ENCODE measurements at regions not wholly inside any gene's neighbourhood (a gene's known extent, or its start where the extent isn't known, plus 50 kb on each side); places are given as distances from the start of the nearest gene placed in this dataset.
A peak's percentile ranks its signal among the peaks of the same experiment; 100 is the strongest.
"Not testable (repeated sequence)": the region's sequence is repeated elsewhere in the genome, so short reads cannot be mapped to it uniquely, and the experiment has no call there.

GRCh38 chr5:66448070-66448469, 148.1 kb upstream of the MAST4 start:
- H3K4me1 Mint-ChIP-seq; DNase-seq; H3K4me3 Mint-ChIP-seq; H3K27me3 Mint-ChIP-seq; ATAC-seq (ENCODE audit: low read depth in 2 of 2): not testable (repeated sequence)
- Mint-ChIP-seq H3K36me3 (peaks cover 0 to 16% of the 10 kb centered on the region in 2 donors), H3K27ac (peak overlapping the region in 1 of 6 donors; percentile 15), H3K9me3 (peaks cover 7 to 33% (median 18%) of the 10 kb centered on the region in 7 donors)

GRCh38 chr5:66450237-66450636, 146.0 kb upstream of the MAST4 start:
- Mint-ChIP-seq H3K27ac (peak overlapping the region in 1 of 6 donors; percentile 28), H3K36me3 (peaks cover 0 to 16% of the 10 kb centered on the region in 2 donors), H3K9me3 (peaks cover 7 to 46% (median 21%) of the 10 kb centered on the region in 7 donors), H3K4me1 (no peaks in the 10 kb centered on the region), H3K4me3 (peak overlapping the region in 1 of 8 donors; percentile 59), H3K27me3 (peaks cover 0 to 9% (median 7%) of the 10 kb centered on the region in 3 donors)
- DNase-seq (no peak), ATAC-seq (ENCODE audit: low read depth in 2 of 2) (no peak)

GRCh38 chr5:66450988-66451387, 145.2 kb upstream of the MAST4 start:
- Mint-ChIP-seq H3K27me3 (peaks cover 0 to 9% (median 7%) of the 10 kb centered on the region in 3 donors), H3K36me3 (peaks cover 0 to 16% of the 10 kb centered on the region in 2 donors), H3K4me3 (no peak overlapping the region), H3K27ac (peak overlapping the region in 1 of 6 donors; percentile 3), H3K9me3 (peaks cover 7 to 48% (median 20%) of the 10 kb centered on the region in 7 donors), H3K4me1 (no peaks in the 10 kb centered on the region)
- DNase-seq (no peak), ATAC-seq (ENCODE audit: low read depth in 2 of 2) (no peak)

- DNase-seq (no peak), ATAC-seq (ENCODE audit: low read depth in 2 of 2) (no peak)
- peaks cover 0 to 13% of the 10 kb centered on the region in 2 donors for H3K36me3 Mint-ChIP-seq
- H3K27me3 Mint-ChIP-seq, result peaks cover 0 to 9% (median 4%) of the 10 kb centered on the region in 3 donors
- no peak overlapping the region for H3K4me3 Mint-ChIP-seq
- H3K27ac Mint-ChIP-seq, result no peak overlapping the region
- peaks cover 7 to 46% (median 16%) of the 10 kb centered on the region in 7 donors for H3K9me3 Mint-ChIP-seq
- H3K4me1 Mint-ChIP-seq, result peaks cover 0 to 3% (median 0%) of the 10 kb centered on the region in 3 donors
These were observed 144.1 kb upstream of the MAST4 start for GRCh38 chr5:66452109-66452508.

- ATAC-seq (ENCODE audit: low read depth in 2 of 2), result no peak
- peaks cover 0 to 25% (median 6%) of the 10 kb centered on the region in 7 donors for H3K9me3 Mint-ChIP-seq
These were observed 141.8 kb upstream of the MAST4 start for GRCh38 chr5:66454186-66455078.

GRCh38 chr5:66459728-66460127, 136.5 kb upstream of the MAST4 start:
- H3K4me3 Mint-ChIP-seq, result no peak overlapping the region
- no peak for ATAC-seq (ENCODE audit: low read depth in 2 of 2)
- peaks cover 0 to 15% (median 6%) of the 10 kb centered on the region in 3 donors for H3K27me3 Mint-ChIP-seq
- no peaks in the 10 kb centered on the region for H3K36me3 Mint-ChIP-seq
- DNase-seq, result no peak
- peaks cover 0 to 7% (median 3%) of the 10 kb centered on the region in 7 donors for H3K9me3 Mint-ChIP-seq
- no peak overlapping the region for H3K27ac Mint-ChIP-seq
- H3K4me1 Mint-ChIP-seq, result peaks cover 0 to 6% (median 0%) of the 10 kb centered on the region in 3 donors

More at GRCh38 chr5:66454186-66455078, 141.8 kb upstream of the MAST4 start:
- Mint-ChIP-seq H3K4me1 (peaks cover 0 to 6% (median 0%) of the 10 kb centered on the region in 3 donors), H3K4me3 (no peak overlapping the region), H3K27me3 (peaks cover 0 to 9% (median 0%) of the 10 kb centered on the region in 3 donors), H3K36me3 (no peaks in the 10 kb centered on the region), H3K27ac (no peak overlapping the region)
- DNase-seq, result no peak

GRCh38 chr5:66467564-66467963, 128.6 kb upstream of the MAST4 start:
- H3K27ac Mint-ChIP-seq, result no peak overlapping the region

GRCh38 chr5:66469684-66470083, 126.5 kb upstream of the MAST4 start:
- H3K27me3 Mint-ChIP-seq, result peaks cover 0 to 4% (median 3%) of the 10 kb centered on the region in 3 donors
- no peak overlapping the region for H3K27ac Mint-ChIP-seq

More at GRCh38 chr5:66467564-66467963, 128.6 kb upstream of the MAST4 start:
- Mint-ChIP-seq H3K9me3 (peaks cover 0 to 36% (median 12%) of the 10 kb centered on the region in 7 donors), H3K36me3 (peaks cover 8 to 9% of the 10 kb centered on the region in 2 donors), H3K4me3 (no peak overlapping the region), H3K4me1 (peaks cover 4 to 9% (median 6%) of the 10 kb centered on the region in 3 donors), H3K27me3 (peaks cover 0 to 9% (median 9%) of the 10 kb centered on the region in 3 donors)
- ATAC-seq (ENCODE audit: low read depth in 2 of 2) (no peak), DNase-seq (no peak)

GRCh38 chr5:66472010-66472409, 124.2 kb upstream of the MAST4 start:
- peaks cover 0 to 5% of the 10 kb centered on the region in 2 donors for H3K36me3 Mint-ChIP-seq
- DNase-seq (no peak), ATAC-seq (ENCODE audit: low read depth in 2 of 2) (peak; percentile 41 to 56)
- peaks cover 6 to 11% (median 11%) of the 10 kb centered on the region in 3 donors for H3K4me1 Mint-ChIP-seq
- no peak overlapping the region for H3K27ac Mint-ChIP-seq
- H3K9me3 Mint-ChIP-seq, result peaks cover 2 to 22% (median 10%) of the 10 kb centered on the region in 7 donors
- no peak overlapping the region for H3K4me3 Mint-ChIP-seq
- H3K27me3 Mint-ChIP-seq, result peaks cover 0 to 4% (median 0%) of the 10 kb centered on the region in 3 donors

More at GRCh38 chr5:66469684-66470083, 126.5 kb upstream of the MAST4 start:
- Mint-ChIP-seq H3K9me3 (peaks cover 4 to 36% (median 12%) of the 10 kb centered on the region in 7 donors), H3K4me1 (peaks cover 6 to 11% (median 11%) of the 10 kb centered on the region in 3 donors), H3K36me3 (peaks cover 8 to 9% of the 10 kb centered on the region in 2 donors), H3K4me3 (no peak overlapping the region)
- no peak for DNase-seq
- no peak for ATAC-seq (ENCODE audit: low read depth in 2 of 2)

GRCh38 chr5:66475731-66476130, 120.5 kb upstream of the MAST4 start:
- H3K4me3 Mint-ChIP-seq, result no peak overlapping the region
- H3K27ac Mint-ChIP-seq, result peak overlapping the region in 1 of 6 donors; percentile 5
- ATAC-seq (ENCODE audit: low read depth in 2 of 2) (no peak), DNase-seq (no peak)
- H3K9me3 Mint-ChIP-seq, result peaks cover 0 to 6% (median 0%) of the 10 kb centered on the region in 7 donors
- no peaks in the 10 kb centered on the region for H3K36me3 Mint-ChIP-seq
- H3K4me1 Mint-ChIP-seq, result peaks cover 6 to 11% (median 11%) of the 10 kb centered on the region in 3 donors
- peaks cover 0 to 4% (median 0%) of the 10 kb centered on the region in 3 donors for H3K27me3 Mint-ChIP-seq

- H3K36me3 Mint-ChIP-seq, result no peaks in the 10 kb centered on the region
- H3K9me3 Mint-ChIP-seq, result peaks cover 0 to 15% (median 9%) of the 10 kb centered on the region in 7 donors
- H3K27me3 Mint-ChIP-seq, result peaks cover 0 to 10% (median 0%) of the 10 kb centered on the region in 3 donors
- no peak overlapping the region for H3K27ac Mint-ChIP-seq
- ATAC-seq (ENCODE audit: low read depth in 2 of 2) (no peak), DNase-seq (no peak)
- peaks cover 0 to 7% (median 2%) of the 10 kb centered on the region in 3 donors for H3K4me1 Mint-ChIP-seq
- no peak overlapping the region for H3K4me3 Mint-ChIP-seq
These were observed 118.6 kb upstream of the MAST4 start for GRCh38 chr5:66477596-66477995.

GRCh38 chr5:66494437-66494836, 101.8 kb upstream of the MAST4 start:
- DNase-seq (no peak), ATAC-seq (ENCODE audit: low read depth in 2 of 2) (peak; percentile 54 to 55)
- peaks cover 0 to 6% (median 6%) of the 10 kb centered on the region in 3 donors for H3K4me1 Mint-ChIP-seq
- H3K27me3 Mint-ChIP-seq, result no peaks in the 10 kb centered on the region
- no peak overlapping the region for H3K4me3 Mint-ChIP-seq
- peak overlapping the region in 1 of 6 donors; percentile 57 for H3K27ac Mint-ChIP-seq
- H3K9me3 Mint-ChIP-seq, result peaks cover 6 to 17% (median 11%) of the 10 kb centered on the region in 7 donors
- peaks cover 5 to 9% of the 10 kb centered on the region in 2 donors for H3K36me3 Mint-ChIP-seq

- peak overlapping the region in 1 of 6 donors; percentile 46 for H3K27ac Mint-ChIP-seq
- H3K36me3 Mint-ChIP-seq, result no peaks in the 10 kb centered on the region
- no peak for ATAC-seq (ENCODE audit: low read depth in 2 of 2)
- peaks cover 0 to 6% (median 0%) of the 10 kb centered on the region in 7 donors for H3K9me3 Mint-ChIP-seq
- no peaks in the 10 kb centered on the region for H3K27me3 Mint-ChIP-seq
- no peak overlapping the region for H3K4me3 Mint-ChIP-seq
- DNase-seq, result no peak
- peaks cover 0 to 6% (median 6%) of the 10 kb centered on the region in 3 donors for H3K4me1 Mint-ChIP-seq
These were observed 97.4 kb upstream of the MAST4 start for GRCh38 chr5:66498791-66499207.

All from naive B cell (primary cell).